ENCODE measurements at regions not wholly inside any gene's neighbourhood (a gene's known extent, or its start where the extent isn't known, plus 50 kb on each side); places are given as distances from the start of the nearest gene placed in this dataset.
"Not testable (repeated sequence)": the region's sequence is repeated elsewhere in the genome, so short reads cannot be mapped to it uniquely, and the experiment has no call there.

GRCh38 chr6:103504501-103505154, 1355.1 kb downstream of the HACE1 start:
- no peak for DNase-seq

- DNase-seq, result not testable (repeated sequence)
Measured at GRCh38 chr6:103496588-103496987, 1363.1 kb downstream of the HACE1 start.

- DNase-seq, result no peak
Measured at GRCh38 chr6:103456652-103457051, 1403.1 kb downstream of the HACE1 start.

DNA sequence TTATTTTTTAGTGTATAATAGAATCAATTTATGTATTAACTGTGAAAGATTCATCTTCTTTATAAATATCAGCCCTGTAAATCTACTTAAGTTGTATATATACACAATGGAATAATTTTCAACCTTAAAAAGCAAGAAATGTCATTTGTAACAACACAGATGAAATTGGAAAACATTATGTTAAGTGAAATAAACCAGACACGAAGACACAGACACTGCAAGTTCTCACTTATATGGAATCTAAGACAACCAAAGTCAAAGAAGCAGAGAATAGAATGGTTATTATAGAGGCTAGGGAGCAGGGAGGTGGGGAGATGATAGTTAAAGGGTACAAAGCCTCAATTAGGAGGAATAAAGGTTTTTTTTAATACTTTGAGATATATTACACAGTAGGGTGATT, 1404.4 kb downstream of the HACE1 start:
- no peak for DNase-seq

DNA sequence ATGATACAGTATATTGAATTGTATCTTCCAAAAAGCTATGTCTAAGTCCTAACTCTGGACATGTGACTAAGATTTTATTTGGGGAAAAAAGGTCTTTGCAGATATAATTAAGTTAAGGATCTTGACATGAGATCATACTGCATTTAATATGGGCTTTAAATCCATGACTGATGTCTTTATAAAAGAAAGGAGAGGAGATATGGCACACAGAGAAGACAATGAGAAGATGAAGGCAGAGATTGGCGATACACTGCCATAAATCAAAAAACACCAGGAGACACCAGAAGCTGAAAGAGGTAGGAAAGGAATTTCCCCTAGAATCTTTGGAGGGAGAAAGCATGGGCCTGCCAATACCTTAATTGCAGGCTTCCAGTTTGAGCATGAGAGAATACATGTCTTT, 1450.2 kb downstream of the HACE1 start:
- DNase-seq, result no peak

- DNase-seq, result no peak
Measured at GRCh38 chr6:103405321-103405720, 1454.4 kb downstream of the HACE1 start.

GRCh38 chr6:103404799-103405198, 1454.9 kb downstream of the HACE1 start:
- no peak for DNase-seq

GRCh38 chr6:103396768-103397167, 1463.0 kb downstream of the HACE1 start:
- DNase-seq, result no peak

DNA sequence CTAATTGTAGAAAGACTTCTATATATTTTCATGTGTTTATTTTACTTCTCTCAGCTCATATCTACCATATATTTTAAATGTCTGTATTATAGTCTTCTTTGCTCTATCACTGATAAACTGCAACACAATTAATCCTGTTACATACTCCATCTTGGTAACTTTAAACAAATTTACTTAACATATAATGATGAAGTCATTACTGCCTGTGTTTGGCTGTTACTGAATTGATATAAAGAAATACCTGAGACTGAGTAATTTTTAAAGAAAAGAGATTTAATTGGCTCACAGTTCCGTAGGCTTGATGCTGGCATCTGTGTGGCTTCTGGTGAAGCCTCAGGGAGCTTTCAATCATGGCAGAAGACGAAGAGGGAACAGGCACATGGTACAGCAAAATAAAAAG, 1480.4 kb downstream of the HACE1 start:
- no peak for DNase-seq

GRCh38 chr6:103367212-103367611, 1492.5 kb downstream of the HACE1 start:
- no peak for DNase-seq

DNA sequence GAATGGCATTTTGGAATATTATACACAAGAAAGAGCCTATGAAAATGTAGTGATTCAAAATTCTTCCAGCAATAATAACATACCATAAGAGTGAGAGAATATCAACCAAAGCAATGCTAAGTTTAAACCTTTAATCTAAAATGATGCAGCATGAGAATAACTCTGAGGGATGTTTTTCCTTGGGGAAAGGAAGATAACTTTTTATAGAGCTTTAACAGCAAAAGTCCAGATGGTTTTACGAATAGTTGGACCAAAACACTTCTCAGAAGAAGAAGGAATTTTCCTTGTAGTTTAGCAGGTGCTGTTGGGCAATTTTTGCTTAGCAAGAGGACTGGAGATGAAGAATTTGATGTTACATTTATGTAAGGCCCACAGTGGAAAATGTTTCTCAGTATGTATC, 1503.2 kb downstream of the HACE1 start:
- no peak for DNase-seq

DNA sequence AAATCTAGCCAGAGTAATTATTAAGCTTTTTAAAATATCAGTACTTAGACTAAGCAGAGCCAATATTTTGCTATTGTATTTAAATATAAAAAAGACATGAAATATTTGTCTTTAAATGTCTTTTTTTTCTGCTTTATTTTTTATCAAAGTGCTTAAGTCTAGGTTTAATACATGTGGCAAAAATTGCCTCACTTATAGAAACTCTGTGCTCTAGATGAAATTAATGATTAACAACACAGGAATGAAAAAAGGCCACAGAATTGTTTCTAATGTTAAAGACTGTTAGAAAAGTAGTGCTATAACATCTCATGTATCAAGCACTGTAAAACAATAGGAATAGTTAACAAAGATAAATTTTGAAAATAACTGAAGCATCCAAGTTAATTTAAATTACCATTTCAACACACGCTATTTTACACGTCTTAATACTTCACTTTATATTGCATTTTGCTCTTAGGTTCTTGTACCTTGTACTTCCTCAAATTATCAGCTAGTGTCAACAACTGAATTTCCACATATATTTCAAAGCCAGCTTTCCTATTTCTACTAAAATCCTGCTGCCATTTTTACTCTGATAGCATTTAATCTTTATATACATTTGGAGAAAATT, 1515.1 kb downstream of the HACE1 start:
- DNase-seq, result no peak

DNA sequence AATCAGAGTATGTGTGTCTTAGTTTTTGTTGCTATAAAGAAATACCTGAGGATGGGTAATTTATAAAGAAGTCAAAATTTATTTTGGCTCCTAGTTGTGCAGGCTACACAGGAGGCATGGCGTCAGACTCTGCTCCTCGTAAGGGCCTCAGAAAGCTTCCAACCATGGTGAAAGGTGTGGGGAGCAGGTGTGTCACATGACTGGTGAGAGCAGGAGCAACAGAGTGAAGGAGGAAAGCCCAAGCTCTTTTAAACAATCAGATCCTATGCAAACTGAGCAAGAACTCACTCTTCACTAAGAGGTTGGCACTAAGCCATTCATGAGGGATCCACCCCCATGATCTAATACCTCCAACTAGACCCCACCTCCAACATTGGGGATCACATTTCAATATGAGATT, 1524.3 kb downstream of the HACE1 start:
- no peak for DNase-seq

DNA sequence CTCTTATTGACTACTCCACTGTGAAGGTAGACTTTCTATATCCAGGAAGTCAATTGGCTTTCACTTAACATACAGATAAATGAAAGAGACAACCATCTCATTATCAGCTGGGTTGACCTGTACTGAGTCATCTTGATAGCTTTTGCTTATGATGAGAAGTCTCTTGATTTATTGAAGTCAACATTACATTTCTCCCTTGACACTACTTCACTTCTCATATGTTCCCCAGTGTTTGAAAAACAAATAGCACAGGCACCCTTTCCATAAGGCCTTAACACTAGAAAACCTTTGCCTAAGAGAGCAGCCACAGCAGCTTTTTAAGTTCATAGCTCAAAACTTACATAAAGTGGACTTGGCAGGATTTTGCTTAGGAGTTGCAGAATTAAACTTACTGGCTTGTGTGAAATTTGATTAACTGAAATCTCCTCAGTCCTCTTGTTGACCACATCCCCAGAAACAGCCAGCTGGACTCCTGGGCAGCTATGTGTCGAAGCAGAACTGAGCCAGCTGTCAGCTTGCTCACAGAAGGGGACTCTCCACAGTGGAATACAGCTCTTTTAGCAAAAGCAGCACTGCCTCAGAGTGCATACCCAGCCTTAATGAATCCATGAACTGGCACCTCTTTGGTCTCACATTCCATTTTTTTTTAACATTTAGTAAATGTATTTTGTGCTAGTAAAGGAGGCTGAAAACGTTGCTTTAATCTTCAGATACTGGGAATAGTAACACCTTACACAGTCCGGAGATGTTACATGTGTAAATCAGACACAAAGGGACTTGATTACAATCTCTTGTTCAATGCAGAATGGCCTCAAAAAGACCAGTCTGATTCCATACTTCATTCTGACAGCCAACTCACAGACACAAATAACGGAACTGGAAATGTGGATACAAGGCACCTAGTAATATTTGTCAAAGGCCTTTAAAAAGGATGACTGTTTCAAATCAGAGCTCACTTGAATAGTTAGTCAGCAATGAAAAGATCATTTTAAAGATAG, 1532.7 kb downstream of the HACE1 start:
- no peak for DNase-seq

GRCh38 chr6:103313432-103313831, 1546.3 kb downstream of the HACE1 start:
- no peak for DNase-seq

- DNase-seq, result not testable (repeated sequence)
Measured at GRCh38 chr6:103294376-103294775, 1565.3 kb downstream of the HACE1 start.

- DNase-seq, result no peak
Measured at GRCh38 chr6:103284835-103285234, 1574.9 kb downstream of the HACE1 start.

DNA sequence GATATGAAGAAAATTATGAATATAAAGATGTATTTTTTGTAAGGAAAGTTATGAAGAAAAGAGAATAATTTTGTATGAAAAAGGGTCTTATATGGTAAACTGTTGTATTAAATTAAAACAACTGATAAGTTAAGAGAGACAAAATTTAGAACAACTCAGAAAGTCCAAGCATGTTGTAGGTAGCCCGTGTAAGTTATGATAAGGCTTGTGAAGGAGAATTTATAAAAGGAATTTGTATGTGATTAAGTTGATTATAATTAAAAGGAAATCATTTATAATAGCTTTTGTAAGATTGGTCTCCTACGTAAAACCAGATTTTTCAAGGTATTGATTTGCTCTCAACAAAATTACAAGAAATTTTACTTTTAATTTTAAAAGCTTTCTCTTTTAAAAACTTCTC, 1579.3 kb downstream of the HACE1 start:
- no peak for DNase-seq

DNA sequence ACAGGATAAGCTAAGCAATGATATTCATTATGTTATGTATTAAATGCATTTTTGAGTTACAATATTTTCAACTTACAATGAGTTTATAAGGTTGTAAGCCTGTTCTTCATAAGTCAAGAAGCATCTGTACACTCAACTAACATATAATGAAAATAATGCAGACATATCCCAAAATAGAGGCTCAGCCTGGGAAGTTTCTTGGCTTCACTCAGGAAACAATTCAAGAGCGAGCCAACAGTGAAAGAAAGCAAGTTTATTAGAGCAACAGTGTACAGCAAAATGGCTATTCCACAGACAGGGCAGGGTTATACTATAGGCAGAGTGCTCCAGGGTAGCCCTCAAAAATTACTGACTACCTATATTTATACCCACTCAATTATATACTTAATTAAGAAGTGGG, 1581.8 kb downstream of the HACE1 start:
- no peak for DNase-seq

DNA sequence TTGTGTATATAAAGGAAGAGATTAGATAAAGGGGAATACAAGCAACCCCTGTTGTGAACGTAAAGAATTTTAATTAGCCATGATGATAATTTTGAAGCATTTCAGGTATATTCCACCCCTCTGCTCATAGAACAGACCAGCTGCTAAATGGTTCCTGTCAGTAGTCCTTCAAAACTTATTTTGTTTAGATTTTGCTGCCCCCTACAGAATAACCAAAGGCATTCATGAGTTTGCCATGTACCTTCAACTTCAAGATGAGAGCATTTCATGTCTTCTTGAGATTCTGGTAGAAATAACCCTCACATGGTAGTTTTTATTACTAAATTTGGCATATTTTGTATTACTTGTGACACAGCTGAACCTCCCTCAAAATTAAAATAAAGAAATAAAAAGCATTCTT, 1586.7 kb downstream of the HACE1 start:
- DNase-seq, result no peak

GRCh38 chr6:103269581-103269980, 1590.1 kb downstream of the HACE1 start:
- no peak for DNase-seq

GRCh38 chr6:103268335-103268734, 1591.4 kb downstream of the HACE1 start:
- no peak for DNase-seq

DNA sequence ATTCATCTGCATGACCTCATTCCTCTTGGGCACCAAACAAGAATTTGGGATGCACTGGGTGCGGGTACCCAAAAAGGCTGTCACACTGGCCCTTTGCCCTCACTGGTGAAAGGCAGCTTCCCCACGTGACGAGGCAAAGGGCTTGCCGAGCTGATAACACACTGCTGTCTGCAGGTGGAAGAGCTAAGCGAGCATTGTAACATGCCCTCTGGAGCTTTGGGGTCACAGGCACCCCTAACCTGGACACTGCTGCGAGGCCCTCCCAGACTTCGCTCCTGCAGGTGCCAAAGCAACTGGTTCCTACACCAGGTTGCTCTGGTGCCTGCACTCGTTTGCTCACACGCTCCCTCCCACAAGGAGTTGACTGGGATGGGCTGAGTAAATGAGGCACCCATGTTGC, 1595.7 kb downstream of the HACE1 start:
- DNase-seq, result no peak

- DNase-seq, result no peak
Measured at GRCh38 chr6:103255132-103255531, 1604.6 kb downstream of the HACE1 start.

All from stimulated activated CD4-positive, alpha-beta T cell treated with anti-CD3 and anti-CD28 coated beads, Interleukin-4, amount 100 ng/mL, for 24 hours (primary cell).